Fibroblast of skin of back (primary cell): ENCODE measurements at regions not wholly inside any gene's neighbourhood (a gene's known extent, or its start where the extent isn't known, plus 50 kb on each side); places are given as distances from the start of the nearest gene placed in this dataset.

ENCODE experiments used
- DNase-seq: peaks from one replicate; pipeline ENCODE4 v3.0.0-alpha.2; 2013

DNA sequence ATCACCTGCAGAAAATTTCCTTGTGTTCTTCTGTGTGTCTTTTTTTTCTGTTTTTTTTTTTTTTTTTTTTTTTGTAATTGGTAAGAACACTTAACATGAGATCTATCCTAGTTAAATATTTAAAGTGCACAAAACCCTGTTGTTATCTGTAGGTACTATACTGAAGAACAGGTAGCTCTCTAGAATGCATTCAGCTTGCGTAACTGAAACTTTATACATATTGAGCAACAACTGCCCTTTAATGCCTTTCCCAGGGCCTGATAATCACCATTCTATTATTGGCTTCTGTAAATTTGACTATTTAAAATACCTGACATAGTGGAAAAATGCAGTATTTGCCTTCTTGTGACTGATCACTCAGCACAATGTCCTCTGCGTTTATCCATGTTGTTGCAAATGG, 701.8 kb downstream of the SUCLG1 start:
- DNase-seq: no peak

GRCh38 chr2:83756219-83756618, 702.9 kb downstream of the SUCLG1 start:
- no peak for DNase-seq

GRCh38 chr2:83747141-83747540, 711.9 kb downstream of the SUCLG1 start:
- DNase-seq: peak; percentile 2

GRCh38 chr2:83744855-83745254, 714.2 kb downstream of the SUCLG1 start:
- DNase-seq: no peak

GRCh38 chr2:83742117-83742782, 716.8 kb downstream of the SUCLG1 start:
- peak; percentile 3 for DNase-seq

DNA sequence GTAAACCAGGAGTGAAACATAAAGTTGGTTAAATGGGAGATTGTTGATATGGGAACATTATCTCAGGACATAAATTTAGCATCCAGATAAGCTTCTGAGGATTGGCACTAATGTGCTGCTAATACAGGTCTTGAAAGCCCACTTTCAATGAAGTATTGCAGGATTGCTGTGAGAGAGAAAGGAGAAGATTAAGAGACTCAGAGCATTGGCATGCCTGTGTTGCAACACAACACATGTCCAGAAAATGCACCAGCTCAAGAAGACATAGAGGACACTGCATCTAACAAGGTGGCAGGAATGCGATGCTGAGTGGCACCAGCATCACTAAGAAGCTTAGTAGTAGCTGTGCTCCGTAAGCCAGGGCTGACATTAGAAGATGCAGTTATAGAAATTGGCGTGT, 728.9 kb downstream of the SUCLG1 start:
- DNase-seq: peak; percentile 10

- DNase-seq: no peak
Observed at GRCh38 chr2:83725735-83726134, 733.3 kb downstream of the SUCLG1 start.

DNA sequence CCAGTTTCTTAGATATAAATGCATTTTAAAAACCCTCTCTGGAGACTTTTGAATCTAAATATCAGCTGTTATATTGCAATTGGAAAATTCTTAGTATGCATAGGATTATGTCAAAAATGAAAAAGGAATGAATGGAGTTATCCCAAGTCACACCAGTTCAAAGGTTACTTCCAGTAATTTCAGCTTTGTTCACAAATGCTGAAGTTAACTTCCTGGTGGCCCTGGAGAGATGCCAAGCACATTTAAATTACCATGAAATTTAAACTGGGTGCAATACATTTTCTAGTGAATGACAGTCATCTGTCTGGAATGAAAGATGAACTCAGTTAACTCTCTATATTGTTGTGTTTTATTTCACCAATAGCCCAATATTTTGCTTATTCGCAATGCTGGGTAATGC, 753.9 kb downstream of the SUCLG1 start:
- DNase-seq: peak; percentile 21

DNA sequence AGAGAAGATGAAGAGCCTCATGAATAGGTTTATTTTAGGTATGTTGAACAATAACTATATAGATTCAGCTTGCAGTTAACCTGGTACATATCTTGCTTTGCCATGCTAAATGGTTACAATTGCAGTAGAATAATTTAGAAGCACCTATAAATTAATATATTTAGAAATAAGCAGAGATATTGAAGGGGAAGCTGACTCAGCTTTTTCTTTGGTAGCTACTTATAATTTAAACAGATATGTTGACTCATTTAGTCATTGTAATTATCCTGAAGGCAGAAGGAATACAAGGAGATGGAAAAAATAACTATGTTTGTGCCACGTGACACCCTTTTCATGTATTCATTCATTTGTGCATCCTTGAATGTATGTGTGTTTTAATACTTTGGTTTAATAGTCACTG, 755.5 kb downstream of the SUCLG1 start:
- DNase-seq: no peak

GRCh38 chr2:83696838-83697237, 762.2 kb downstream of the SUCLG1 start:
- no peak for DNase-seq

GRCh38 chr2:83695530-83695929, 763.5 kb downstream of the SUCLG1 start:
- no peak for DNase-seq

GRCh38 chr2:83695037-83695436, 764.0 kb downstream of the SUCLG1 start:
- DNase-seq: no peak

GRCh38 chr2:83689402-83689801, 769.7 kb downstream of the SUCLG1 start:
- DNase-seq: no peak

DNA sequence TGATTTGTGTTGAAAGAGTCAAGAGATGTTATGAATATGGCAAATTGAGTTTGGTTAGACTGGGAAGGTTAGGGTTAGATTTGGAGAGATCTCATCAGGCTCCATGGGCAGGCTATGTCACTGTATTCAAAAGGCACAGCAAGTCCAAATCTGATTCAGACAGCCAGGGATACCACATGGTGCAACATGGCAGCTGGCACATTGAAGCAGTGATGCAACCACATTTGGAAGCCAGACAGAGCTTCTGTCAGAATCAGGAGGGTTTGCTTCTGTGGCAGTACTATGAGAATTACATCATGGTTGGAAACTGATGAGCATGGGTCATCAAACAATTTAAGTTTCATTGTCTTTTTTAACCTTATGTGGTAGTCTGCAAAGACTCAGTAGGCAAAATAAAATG, 772.2 kb downstream of the SUCLG1 start:
- no peak for DNase-seq

GRCh38 chr2:83674050-83674449, 785.0 kb downstream of the SUCLG1 start:
- no peak for DNase-seq

- DNase-seq: peak; percentile 83
Observed at GRCh38 chr2:83665894-83666293, 793.2 kb downstream of the SUCLG1 start.

GRCh38 chr2:83665154-83665553, 793.9 kb downstream of the SUCLG1 start:
- DNase-seq: no peak

DNA sequence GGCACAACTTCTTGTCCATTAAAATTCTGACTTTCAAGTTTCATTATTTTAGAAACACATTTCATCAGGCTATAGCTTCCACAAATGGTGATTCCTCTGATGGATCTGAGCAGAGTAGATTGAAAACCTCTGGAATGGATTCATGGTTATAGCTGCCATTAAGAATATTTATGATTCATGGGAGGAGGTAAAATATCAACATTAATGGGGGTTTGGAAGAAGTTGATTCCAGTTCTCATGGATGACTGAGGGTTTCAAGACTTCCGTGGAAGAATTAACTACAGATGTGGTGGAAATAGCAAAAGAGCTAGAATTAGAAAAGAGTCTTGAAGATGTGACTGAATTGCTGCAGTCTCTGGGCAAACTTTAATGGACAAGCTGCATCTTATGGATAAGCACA, 797.4 kb downstream of the SUCLG1 start:
- no peak for DNase-seq

GRCh38 chr2:83654091-83654611, 804.9 kb downstream of the SUCLG1 start:
- DNase-seq: no peak

GRCh38 chr2:83650898-83651297, 808.2 kb downstream of the SUCLG1 start:
- peak; percentile 47 for DNase-seq

- peak; percentile 10 for DNase-seq
Observed at GRCh38 chr2:83650161-83650560, 808.9 kb downstream of the SUCLG1 start.

DNA sequence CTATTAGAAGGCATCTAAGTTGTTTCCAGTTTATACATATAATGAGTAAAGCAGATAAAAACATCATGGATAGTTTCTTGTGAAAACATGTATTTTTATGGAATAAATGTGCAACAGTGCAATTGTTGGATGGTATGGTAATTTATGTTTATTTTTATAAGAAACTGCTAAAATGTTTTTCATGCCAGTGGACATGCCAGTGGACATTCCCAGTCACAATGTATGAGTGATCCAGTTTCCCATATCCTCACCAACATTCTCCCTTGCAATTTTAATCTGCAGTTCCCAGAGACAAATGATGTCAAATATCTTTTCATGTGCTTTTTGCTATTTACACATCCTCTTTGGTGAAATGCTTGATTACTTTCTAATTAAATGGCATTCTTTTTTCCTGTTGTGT, 818.6 kb downstream of the SUCLG1 start:
- DNase-seq: peak; percentile 83

DNA sequence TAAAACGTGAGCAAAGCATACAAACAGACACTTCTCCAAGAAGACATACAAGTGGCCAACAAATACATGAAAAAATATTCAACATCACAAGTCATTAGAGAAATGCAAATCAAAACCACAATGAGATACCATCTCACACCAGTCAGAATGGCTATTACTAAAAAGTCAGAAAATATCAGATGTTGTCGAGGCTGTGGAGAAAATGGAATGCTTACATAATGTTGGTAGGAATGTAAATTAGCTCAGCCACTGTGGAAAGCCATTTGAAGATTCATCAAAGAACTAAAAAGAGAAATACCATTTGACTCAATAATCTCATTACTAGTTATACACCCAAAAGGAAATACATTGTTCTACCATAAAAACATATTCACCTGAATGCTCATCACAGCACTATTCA, 825.7 kb downstream of the SUCLG1 start:
- DNase-seq: peak; percentile 78

DNA sequence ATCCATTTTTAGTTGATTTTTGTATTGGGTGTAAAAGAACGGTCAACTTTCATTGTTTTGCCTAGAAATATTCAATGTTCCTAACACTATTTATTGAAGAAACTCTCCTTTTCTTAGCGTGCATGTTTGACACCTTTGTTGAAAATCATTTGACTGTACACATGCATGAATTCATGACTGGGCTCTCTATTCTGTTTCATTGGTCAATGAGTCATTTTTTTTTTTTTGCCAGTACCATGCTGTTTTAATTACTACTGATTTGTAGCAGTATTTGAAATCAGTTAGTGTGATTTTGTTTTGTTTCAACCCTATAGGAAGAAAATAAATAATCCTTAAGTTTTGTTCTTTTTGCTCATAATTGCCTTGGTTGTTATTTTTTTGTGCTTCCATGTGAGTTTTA, 828.7 kb downstream of the SUCLG1 start:
- DNase-seq: no peak

DNA sequence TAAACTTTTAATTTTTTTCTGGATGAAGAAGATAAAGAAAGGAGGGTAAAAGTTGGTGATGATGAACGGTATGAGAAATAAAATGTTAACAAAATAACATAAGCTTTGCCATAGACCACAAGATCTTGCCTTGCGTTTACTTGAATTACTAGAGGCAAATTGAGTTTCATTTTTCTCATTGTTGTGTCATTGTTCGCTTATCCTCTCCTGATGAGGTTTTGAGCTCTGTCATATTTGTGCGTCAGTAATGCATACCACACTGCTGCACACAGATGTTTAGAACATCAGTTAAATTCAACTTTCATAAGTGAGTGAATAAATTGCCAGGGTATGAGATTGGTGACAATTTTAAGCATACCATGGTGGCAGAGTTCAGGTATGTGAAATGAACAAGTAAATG, 843.6 kb downstream of the SUCLG1 start:
- DNase-seq: peak; percentile 47
